Kidney (tissue), 13 donors: ENCODE measurements at regions not wholly inside any gene's neighbourhood (a gene's known extent, or its start where the extent isn't known, plus 50 kb on each side); places are given as distances from the start of the nearest gene placed in this dataset.

ENCODE experiments used
- DNase-seq, 5 donors: peaks; one replicate each; pipeline ENCODE4 v3.0.0-alpha.2; 2013 to 2020
- FAIRE-seq: peaks from 2 replicates; lab custom pipeline; 2012; peaks lifted over from hg19 to GRCh38; lab: Jason Lieb, UNC
- H3K27ac ChIP-seq, 2 donors: one replicate each; pipeline ENCODE4 v1.7.0; 2013; ENCODE audit warnings: low read depth in 2 of 2, low read length in 2 of 2, inconsistent platforms in 1 of 2
- H3K27me3 ChIP-seq: one replicate; pipeline ENCODE4 v1.7.1; 2013; ENCODE audit warnings: low read length, inconsistent platforms; ENCODE audit not compliant: control insufficient read depth, insufficient read depth
- H3K36me3 ChIP-seq, 3 donors: one replicate each; pipeline versions ENCODE4 v1.7.0 to v1.7.1; 2013; ENCODE audit warnings: low read length in 3 of 3, control low read depth in 1 of 3, inconsistent platforms in 1 of 3; ENCODE audit not compliant: insufficient read depth in 3 of 3, control insufficient read depth in 2 of 3
- H3K4me1 ChIP-seq, 3 donors: one replicate each; pipeline versions ENCODE4 v1.7.0 to v1.7.1; 2013; ENCODE audit warnings: low read length in 3 of 3, inconsistent platforms in 1 of 3, low read depth in 1 of 3; ENCODE audit not compliant: control insufficient read depth in 2 of 3, insufficient read depth in 2 of 3
- H3K4me3 ChIP-seq, 3 donors: one replicate each; pipeline versions ENCODE4 v1.7.0 to v1.8.1; 2013; ENCODE audit warnings: low read length in 3 of 3, control low read depth in 1 of 3, inconsistent platforms in 1 of 3
- H3K9ac ChIP-seq, 3 donors: one replicate each; pipeline versions ENCODE4 v1.7.0 to v1.7.1; 2013; ENCODE audit warnings: low read length in 3 of 3, control low read depth in 1 of 3, inconsistent platforms in 1 of 3
- H3K9me3 ChIP-seq, 3 donors: one replicate each; pipeline versions ENCODE4 v1.7.0 to v1.7.1; 2013; ENCODE audit warnings: low read length in 3 of 3, control low read depth in 1 of 3, inconsistent platforms in 1 of 3; ENCODE audit not compliant: control insufficient read depth in 2 of 3, insufficient read depth in 1 of 3
- intact Hi-C: fragments of 100-400 bp; cut with DNase I; formaldehyde crosslinking; loops from one replicate; pipeline ENCODE4 v1.11.1; 2022
- TF ChIP-seq, protein P1 (sequence below): IDR thresholded peaks from 3 replicates; pipeline ENCODE4 v1.5.1; 2012; ENCODE audit warnings: mild to moderate bottlenecking, moderate library complexity, borderline replicate concordance; ENCODE audit not compliant: insufficient read depth; ENCODE audit errors: extremely low read depth
- donor health status: control.
- donor health status: control.
- donor health status: control.
- donor health status: control.
- donor health status: control.
- donor health status: DM: yes; HTN: yes; CAD: no.
- donor health status: Normal renal cell carcinoma (clear cell type).

DNA sequence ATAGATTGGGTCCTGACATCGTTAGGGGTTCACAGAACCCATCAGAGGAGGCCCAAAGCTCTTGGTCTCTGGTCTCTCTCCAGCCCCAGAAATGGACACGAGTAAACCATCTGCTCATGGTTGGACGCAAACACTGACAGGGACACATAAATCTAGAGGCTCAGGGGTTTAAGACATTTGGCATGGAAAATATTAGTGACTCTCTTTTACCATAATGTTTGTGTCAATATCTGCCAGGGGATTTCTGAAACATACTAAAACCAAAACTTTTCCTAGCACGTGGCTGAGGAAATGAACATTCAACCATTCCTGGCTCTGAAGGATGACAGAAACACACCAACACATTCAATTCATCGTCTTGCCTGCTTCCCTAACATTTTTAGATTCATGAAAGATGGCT is 226.2 kb downstream of the SP3 start:
- no peak overlapping the region for H3K9ac ChIP-seq
- H3K27ac ChIP-seq = no peak overlapping the region
- no peaks in the 10 kb centered on the region for H3K36me3 ChIP-seq
- FAIRE-seq (no peak), DNase-seq (peak in 1 of 5 donors; percentile 12)
- TF ChIP-seq, protein P1, sequence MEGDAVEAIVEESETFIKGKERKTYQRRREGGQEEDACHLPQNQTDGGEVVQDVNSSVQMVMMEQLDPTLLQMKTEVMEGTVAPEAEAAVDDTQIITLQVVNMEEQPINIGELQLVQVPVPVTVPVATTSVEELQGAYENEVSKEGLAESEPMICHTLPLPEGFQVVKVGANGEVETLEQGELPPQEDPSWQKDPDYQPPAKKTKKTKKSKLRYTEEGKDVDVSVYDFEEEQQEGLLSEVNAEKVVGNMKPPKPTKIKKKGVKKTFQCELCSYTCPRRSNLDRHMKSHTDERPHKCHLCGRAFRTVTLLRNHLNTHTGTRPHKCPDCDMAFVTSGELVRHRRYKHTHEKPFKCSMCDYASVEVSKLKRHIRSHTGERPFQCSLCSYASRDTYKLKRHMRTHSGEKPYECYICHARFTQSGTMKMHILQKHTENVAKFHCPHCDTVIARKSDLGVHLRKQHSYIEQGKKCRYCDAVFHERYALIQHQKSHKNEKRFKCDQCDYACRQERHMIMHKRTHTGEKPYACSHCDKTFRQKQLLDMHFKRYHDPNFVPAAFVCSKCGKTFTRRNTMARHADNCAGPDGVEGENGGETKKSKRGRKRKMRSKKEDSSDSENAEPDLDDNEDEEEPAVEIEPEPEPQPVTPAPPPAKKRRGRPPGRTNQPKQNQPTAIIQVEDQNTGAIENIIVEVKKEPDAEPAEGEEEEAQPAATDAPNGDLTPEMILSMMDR = no peak
- intact Hi-C loops = no loop called here
- H3K27me3 ChIP-seq = no peaks in the 10 kb centered on the region
- no peak overlapping the region for H3K4me3 ChIP-seq
- H3K4me1 ChIP-seq = no peaks in the 10 kb centered on the region
- no peaks in the 10 kb centered on the region for H3K9me3 ChIP-seq

DNA sequence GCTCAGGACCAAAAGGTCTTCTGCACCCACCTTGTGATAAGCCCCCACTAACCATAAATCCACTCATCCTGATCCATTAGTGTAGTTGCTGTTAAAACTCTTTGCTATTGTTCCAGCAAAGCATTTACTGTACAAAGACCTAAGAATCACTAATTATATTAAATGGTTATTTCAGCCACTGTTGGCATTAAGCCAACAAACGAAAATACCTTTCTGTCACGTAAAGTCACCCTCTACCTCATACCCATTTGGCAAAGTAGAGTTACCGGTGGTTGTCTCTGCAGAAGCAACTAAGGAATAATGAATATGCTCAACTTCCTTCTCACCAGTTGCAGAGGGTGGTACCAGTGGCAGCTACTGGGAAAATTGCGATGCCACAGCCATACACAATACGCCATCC is 224.5 kb downstream of the SP3 start:
- Histone ChIP-seq H3K27me3 (no peaks in the 10 kb centered on the region), H3K9ac (no peak overlapping the region), H3K4me3 (no peak overlapping the region), H3K4me1 (no peaks in the 10 kb centered on the region), H3K9me3 (no peaks in the 10 kb centered on the region), H3K36me3 (no peaks in the 10 kb centered on the region), H3K27ac (no peak overlapping the region)
- intact Hi-C loops = no loop called here
- TF ChIP-seq, protein P1 = no peak
- FAIRE-seq (no peak), DNase-seq (no peak)

DNA sequence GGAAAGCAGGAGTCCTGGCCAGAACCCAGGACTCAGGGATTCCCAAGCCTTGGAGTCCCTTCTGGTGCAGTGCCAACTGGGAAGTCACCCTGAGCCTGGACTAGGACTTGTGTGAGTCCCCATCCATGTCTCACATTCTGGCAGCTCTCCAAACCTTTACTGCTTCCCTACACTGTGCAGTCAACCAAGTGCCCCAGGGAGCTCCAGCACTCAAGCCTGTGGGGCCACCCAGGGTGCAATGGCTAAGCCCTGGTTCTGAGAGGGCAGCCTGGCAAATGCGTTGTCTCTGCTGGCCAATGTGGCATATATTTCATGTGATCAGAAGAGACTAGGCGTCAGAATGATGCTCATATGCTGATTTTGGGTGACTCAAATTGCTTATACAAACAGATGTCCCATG is 223.4 kb downstream of the SP3 start:
- H3K27me3 ChIP-seq = no peaks in the 10 kb centered on the region
- TF ChIP-seq, protein P1 = no peak
- H3K9ac ChIP-seq = no peak overlapping the region
- H3K9me3 ChIP-seq = no peaks in the 10 kb centered on the region
- peak in 1 of 5 donors; percentile 30 for DNase-seq
- H3K27ac ChIP-seq = no peak overlapping the region
- H3K4me3 ChIP-seq = no peak overlapping the region
- H3K36me3 ChIP-seq = no peaks in the 10 kb centered on the region
- no peak for FAIRE-seq
- intact Hi-C loops = no loop called here
- H3K4me1 ChIP-seq = no peaks in the 10 kb centered on the region

- no peak for FAIRE-seq
- intact Hi-C loops = no loop called here
Measured at GRCh38 chr2:173747035-173747434, 218.1 kb downstream of the SP3 start.

More at GRCh38 chr2:173747035-173747434, 218.1 kb downstream of the SP3 start:
- no peak for DNase-seq
- Histone ChIP-seq H3K36me3 (no peaks in the 10 kb centered on the region), H3K27ac (no peak overlapping the region), H3K27me3 (no peaks in the 10 kb centered on the region), H3K4me1 (no peaks in the 10 kb centered on the region), H3K4me3 (no peak overlapping the region), H3K9ac (no peak overlapping the region), H3K9me3 (no peaks in the 10 kb centered on the region)
- TF ChIP-seq, protein P1 = no peak
